ENCODE measurements at regions not wholly inside any gene's neighbourhood (a gene's known extent, or its start where the extent isn't known, plus 50 kb on each side); places are given as distances from the start of the nearest gene placed in this dataset.

- 43 to 63% methylated on average over 4 of the region's 4 CpGs for WGBS, 2 donors
- no peak for ATAC-seq (ENCODE audit: insufficient read depth, low FRiP score)
- no peak overlapping the region for H3K27ac ChIP-seq (ENCODE audit: low read depth in 1 of 2, low read length in 1 of 2)
These were observed 645.0 kb upstream of the KLF4 start for GRCh38 chr9:108134486-108135128.

GRCh38 chr9:108133680-108134079 lies 644.1 kb upstream of the KLF4 start:
- 77 to 80% methylated on average over 3 of the region's 3 CpGs for WGBS, 2 donors
- H3K27me3 ChIP-seq (ENCODE audit: control insufficient read depth in 3 of 3, insufficient read depth in 3 of 3, low read length in 2 of 3): no peaks in the 10 kb centered on the region
- no peaks in the 10 kb centered on the region for H3K36me3 ChIP-seq (ENCODE audit: control insufficient read depth in 4 of 4, insufficient read depth in 4 of 4, low read length in 4 of 4)
- H3K27ac ChIP-seq (ENCODE audit: low read depth in 1 of 2, low read length in 1 of 2): no peak overlapping the region
- H3K9ac ChIP-seq (ENCODE audit: insufficient read depth in 1 of 2, low read length in 2 of 2): no peak overlapping the region
- no peak for DNase-seq
- no peaks in the 10 kb centered on the region for H3K9me3 ChIP-seq (ENCODE audit: control insufficient read depth in 4 of 4, insufficient read depth in 3 of 4, low read length in 3 of 4)
- no peak for ATAC-seq (ENCODE audit: insufficient read depth, low FRiP score)
- no peaks in the 10 kb centered on the region for H3K4me1 ChIP-seq (ENCODE audit: control insufficient read depth in 5 of 5, insufficient read depth in 5 of 5, low read length in 5 of 5)
- TF ChIP-seq CTCF (IDR thresholded peaks at IDR 0.05; ENCODE audit: control extremely low read depth, extremely low read depth): no peak
- no peak overlapping the region for H3K4me3 ChIP-seq

More at GRCh38 chr9:108134486-108135128, 645.0 kb upstream of the KLF4 start:
- no peak for TF ChIP-seq CTCF (IDR thresholded peaks at IDR 0.05; ENCODE audit: control extremely low read depth, extremely low read depth)
- DNase-seq: no peak
- Histone ChIP-seq H3K4me1 (ENCODE audit: control insufficient read depth in 5 of 5, insufficient read depth in 5 of 5, low read length in 5 of 5) (no peaks in the 10 kb centered on the region), H3K27me3 (ENCODE audit: control insufficient read depth in 3 of 3, insufficient read depth in 3 of 3, low read length in 2 of 3) (no peaks in the 10 kb centered on the region), H3K36me3 (ENCODE audit: control insufficient read depth in 4 of 4, insufficient read depth in 4 of 4, low read length in 4 of 4) (no peaks in the 10 kb centered on the region), H3K9ac (ENCODE audit: insufficient read depth in 1 of 2, low read length in 2 of 2) (peak overlapping the region in 1 of 2 donors; percentile 16), H3K4me3 (no peak overlapping the region), H3K9me3 (ENCODE audit: control insufficient read depth in 4 of 4, insufficient read depth in 3 of 4, low read length in 3 of 4) (no peaks in the 10 kb centered on the region)

DNA sequence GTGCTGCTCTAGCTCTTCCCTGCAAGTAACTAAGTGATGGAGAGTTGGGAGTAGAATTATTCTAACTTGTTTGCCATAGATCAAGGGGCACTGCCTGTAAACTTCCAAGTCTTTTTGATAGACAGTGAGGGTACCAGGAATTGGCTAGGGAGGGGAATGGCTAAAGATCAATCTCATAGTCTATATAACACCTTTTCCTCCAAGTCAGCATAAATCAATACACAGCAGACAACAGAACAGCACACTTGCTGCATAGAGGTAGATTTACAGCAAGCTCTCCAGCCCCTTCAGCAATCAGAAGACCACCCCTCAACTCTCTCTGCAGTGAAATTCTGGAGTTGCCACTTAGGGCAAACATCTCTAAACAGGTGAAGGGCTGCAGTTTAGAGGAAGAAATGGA lies 643.5 kb upstream of the KLF4 start:
- ATAC-seq (ENCODE audit: insufficient read depth, low FRiP score) (no peak), DNase-seq (no peak)
- Histone ChIP-seq H3K9me3 (ENCODE audit: control insufficient read depth in 4 of 4, insufficient read depth in 3 of 4, low read length in 3 of 4) (no peaks in the 10 kb centered on the region), H3K27me3 (ENCODE audit: control insufficient read depth in 3 of 3, insufficient read depth in 3 of 3, low read length in 2 of 3) (no peaks in the 10 kb centered on the region), H3K9ac (ENCODE audit: insufficient read depth in 1 of 2, low read length in 2 of 2) (no peak overlapping the region), H3K27ac (ENCODE audit: low read depth in 1 of 2, low read length in 1 of 2) (no peak overlapping the region), H3K36me3 (ENCODE audit: control insufficient read depth in 4 of 4, insufficient read depth in 4 of 4, low read length in 4 of 4) (no peaks in the 10 kb centered on the region), H3K4me3 (no peak overlapping the region), H3K4me1 (ENCODE audit: control insufficient read depth in 5 of 5, insufficient read depth in 5 of 5, low read length in 5 of 5) (no peaks in the 10 kb centered on the region)
- TF ChIP-seq CTCF (IDR thresholded peaks at IDR 0.05; ENCODE audit: control extremely low read depth, extremely low read depth): no peak

GRCh38 chr9:108130905-108131304 lies 641.3 kb upstream of the KLF4 start:
- no peak overlapping the region for H3K9ac ChIP-seq (ENCODE audit: insufficient read depth in 1 of 2, low read length in 2 of 2)
- H3K36me3 ChIP-seq (ENCODE audit: control insufficient read depth in 4 of 4, insufficient read depth in 4 of 4, low read length in 4 of 4): no peaks in the 10 kb centered on the region
- no peak for TF ChIP-seq CTCF (IDR thresholded peaks at IDR 0.05; ENCODE audit: control extremely low read depth, extremely low read depth)
- WGBS, 2 donors: 88 to 91% methylated on average over 2 of the region's 2 CpGs
- no peak for ATAC-seq (ENCODE audit: insufficient read depth, low FRiP score)
- no peaks in the 10 kb centered on the region for H3K9me3 ChIP-seq (ENCODE audit: control insufficient read depth in 4 of 4, insufficient read depth in 3 of 4, low read length in 3 of 4)
- H3K27ac ChIP-seq (ENCODE audit: low read depth in 1 of 2, low read length in 1 of 2): no peak overlapping the region
- no peak for DNase-seq
- no peaks in the 10 kb centered on the region for H3K4me1 ChIP-seq (ENCODE audit: control insufficient read depth in 5 of 5, insufficient read depth in 5 of 5, low read length in 5 of 5)
- no peak overlapping the region for H3K4me3 ChIP-seq
- H3K27me3 ChIP-seq (ENCODE audit: control insufficient read depth in 3 of 3, insufficient read depth in 3 of 3, low read length in 2 of 3): no peaks in the 10 kb centered on the region
